GM06990 (cell line): ENCODE measurements at regions not wholly inside any gene's neighbourhood (a gene's known extent, or its start where the extent isn't known, plus 50 kb on each side); places are given as distances from the start of the nearest gene placed in this dataset.

Experiments used
- DNase-seq: peaks from one replicate; pipeline ENCODE4 v3.0.0-alpha.2; 2011; ENCODE audit not compliant: insufficient read length; ENCODE audit errors: extremely low read depth
- H3K27me3 ChIP-seq: replicated peaks from 2 replicates; pipeline ENCODE4 v1.6.0; 2011; ENCODE audit warnings: low read length; ENCODE audit not compliant: control insufficient read depth, insufficient read depth
- H3K36me3 ChIP-seq: 2 replicates; pipeline ENCODE4 v1.5.1; 2011; ENCODE audit warnings: low read length; ENCODE audit not compliant: control insufficient read depth, insufficient read depth
- H3K4me3 ChIP-seq: replicated peaks from 2 replicates; pipeline ENCODE4 v1.5.1; 2011; ENCODE audit warnings: low read depth, mild to moderate bottlenecking, control low read depth, low read length
- TF ChIP-seq, protein P1 (sequence below): IDR thresholded peaks from 2 replicates; pipeline ENCODE4 v1.5.1; 2011; ENCODE audit warnings: low read length, control low read depth, mild to moderate bottlenecking, inconsistent platforms; ENCODE audit not compliant: insufficient read depth, poor library complexity, severe bottlenecking

DNA sequence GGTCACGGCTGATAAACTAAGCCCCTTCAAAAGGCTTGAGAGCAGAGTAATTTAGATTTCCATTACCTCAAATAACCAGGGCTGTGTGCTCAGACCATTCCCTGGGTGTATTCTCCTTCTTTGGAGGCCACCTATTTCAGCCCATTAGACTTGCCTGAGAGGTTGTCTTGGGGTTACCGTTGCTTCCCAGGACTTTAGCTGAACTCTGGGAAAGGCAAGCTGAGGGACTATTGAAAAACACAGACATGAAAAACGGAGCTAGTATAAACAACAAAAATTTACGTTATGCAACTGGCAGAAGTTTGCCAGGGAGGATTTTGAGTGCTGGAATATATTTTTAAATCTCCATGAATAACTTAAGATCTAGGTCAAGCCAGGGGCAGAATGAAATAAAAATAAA lies 561.0 kb upstream of the TNP1 start:
- Histone ChIP-seq H3K36me3 (no peaks in the 10 kb centered on the region), H3K27me3 (no peaks in the 10 kb centered on the region), H3K4me3 (no peak overlapping the region)
- TF ChIP-seq, protein P1, sequence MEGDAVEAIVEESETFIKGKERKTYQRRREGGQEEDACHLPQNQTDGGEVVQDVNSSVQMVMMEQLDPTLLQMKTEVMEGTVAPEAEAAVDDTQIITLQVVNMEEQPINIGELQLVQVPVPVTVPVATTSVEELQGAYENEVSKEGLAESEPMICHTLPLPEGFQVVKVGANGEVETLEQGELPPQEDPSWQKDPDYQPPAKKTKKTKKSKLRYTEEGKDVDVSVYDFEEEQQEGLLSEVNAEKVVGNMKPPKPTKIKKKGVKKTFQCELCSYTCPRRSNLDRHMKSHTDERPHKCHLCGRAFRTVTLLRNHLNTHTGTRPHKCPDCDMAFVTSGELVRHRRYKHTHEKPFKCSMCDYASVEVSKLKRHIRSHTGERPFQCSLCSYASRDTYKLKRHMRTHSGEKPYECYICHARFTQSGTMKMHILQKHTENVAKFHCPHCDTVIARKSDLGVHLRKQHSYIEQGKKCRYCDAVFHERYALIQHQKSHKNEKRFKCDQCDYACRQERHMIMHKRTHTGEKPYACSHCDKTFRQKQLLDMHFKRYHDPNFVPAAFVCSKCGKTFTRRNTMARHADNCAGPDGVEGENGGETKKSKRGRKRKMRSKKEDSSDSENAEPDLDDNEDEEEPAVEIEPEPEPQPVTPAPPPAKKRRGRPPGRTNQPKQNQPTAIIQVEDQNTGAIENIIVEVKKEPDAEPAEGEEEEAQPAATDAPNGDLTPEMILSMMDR = no peak
- no peak for DNase-seq

DNA sequence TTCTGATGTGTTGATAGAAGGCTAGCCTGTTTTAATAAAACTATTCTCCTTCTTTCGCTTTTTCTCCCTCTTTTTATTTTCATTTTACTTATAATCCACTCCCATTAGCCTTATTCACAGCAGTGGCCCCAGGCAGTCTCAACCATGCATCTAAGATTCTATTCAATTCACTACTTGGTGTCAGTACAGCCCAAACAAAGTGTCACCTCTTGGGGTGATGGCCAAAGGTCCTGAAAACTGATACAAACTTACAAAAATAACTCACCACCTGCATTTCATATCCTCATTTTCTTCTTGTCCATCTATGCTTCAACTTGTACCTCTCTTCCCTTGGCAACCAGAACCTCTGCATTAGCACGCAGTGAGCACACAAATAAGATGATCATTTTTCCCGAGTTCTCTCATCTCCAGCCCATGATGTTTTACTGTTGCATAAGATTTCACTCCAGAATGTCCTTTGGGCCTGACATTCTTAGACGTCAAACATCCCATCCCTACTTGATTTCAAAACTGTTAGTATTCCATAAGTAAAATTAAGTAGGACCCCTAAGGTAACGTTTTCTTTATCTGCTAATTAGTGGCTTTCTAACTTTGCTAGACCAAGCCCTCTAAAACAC lies 559.3 kb upstream of the TNP1 start:
- Histone ChIP-seq H3K36me3 (no peaks in the 10 kb centered on the region), H3K27me3 (no peaks in the 10 kb centered on the region), H3K4me3 (no peak overlapping the region)
- no peak for DNase-seq
- TF ChIP-seq, protein P1 = no peak

- no peak for DNase-seq
- no peaks in the 10 kb centered on the region for H3K27me3 ChIP-seq
- H3K4me3 ChIP-seq = no peak overlapping the region
- TF ChIP-seq, protein P1 = no peak
- H3K36me3 ChIP-seq = no peaks in the 10 kb centered on the region
Measured at GRCh38 chr2:217418544-217418943, 558.7 kb upstream of the TNP1 start.

DNA sequence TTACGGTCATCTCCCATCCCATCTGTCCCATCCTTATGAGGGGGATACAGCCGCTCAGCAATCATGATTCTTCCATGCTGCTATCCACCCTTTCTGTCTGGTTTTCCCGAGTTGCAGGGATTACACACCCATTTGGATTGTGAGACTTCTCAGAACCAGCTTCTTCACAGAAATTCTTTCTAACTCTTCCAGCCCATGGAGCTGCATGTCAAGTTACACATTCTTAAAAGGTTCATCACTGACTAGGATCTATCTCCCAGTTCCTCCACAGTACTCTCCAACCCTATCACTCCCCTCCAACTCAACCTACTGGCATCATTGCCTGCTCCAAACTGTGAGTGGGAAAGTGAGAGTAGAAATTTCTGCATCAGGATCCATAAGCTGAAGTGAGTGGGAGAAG lies 558.2 kb upstream of the TNP1 start:
- TF ChIP-seq, protein P1 = no peak
- Histone ChIP-seq H3K4me3 (no peak overlapping the region), H3K36me3 (no peaks in the 10 kb centered on the region), H3K27me3 (no peaks in the 10 kb centered on the region)
- no peak for DNase-seq

- no peak overlapping the region for H3K4me3 ChIP-seq
- H3K27me3 ChIP-seq = no peaks in the 10 kb centered on the region
- H3K36me3 ChIP-seq = no peaks in the 10 kb centered on the region
- TF ChIP-seq, protein P1 = no peak
- no peak for DNase-seq
Measured at GRCh38 chr2:217417536-217417935, 557.7 kb upstream of the TNP1 start.

GRCh38 chr2:217415316-217415715 lies 555.5 kb upstream of the TNP1 start:
- TF ChIP-seq, protein P1 = no peak
- Histone ChIP-seq H3K4me3 (no peak overlapping the region), H3K27me3 (no peaks in the 10 kb centered on the region), H3K36me3 (no peaks in the 10 kb centered on the region)
- DNase-seq = peak; percentile 80
